Iris pigment epithelial cell (primary cell): ENCODE measurements at regions not wholly inside any gene's neighbourhood (a gene's known extent, or its start where the extent isn't known, plus 50 kb on each side); places are given as distances from the start of the nearest gene placed in this dataset.

Experiments
- DNase-seq: peaks from one replicate; pipeline ENCODE4 v3.0.0-alpha.2; 2011; ENCODE audit warnings: low read depth

- DNase-seq = no peak
These were observed 385.1 kb downstream of the MZT1 start for GRCh38 chr13:72342364-72342763.

- no peak for DNase-seq
These were observed 385.5 kb downstream of the MZT1 start for GRCh38 chr13:72341904-72342303.

DNA sequence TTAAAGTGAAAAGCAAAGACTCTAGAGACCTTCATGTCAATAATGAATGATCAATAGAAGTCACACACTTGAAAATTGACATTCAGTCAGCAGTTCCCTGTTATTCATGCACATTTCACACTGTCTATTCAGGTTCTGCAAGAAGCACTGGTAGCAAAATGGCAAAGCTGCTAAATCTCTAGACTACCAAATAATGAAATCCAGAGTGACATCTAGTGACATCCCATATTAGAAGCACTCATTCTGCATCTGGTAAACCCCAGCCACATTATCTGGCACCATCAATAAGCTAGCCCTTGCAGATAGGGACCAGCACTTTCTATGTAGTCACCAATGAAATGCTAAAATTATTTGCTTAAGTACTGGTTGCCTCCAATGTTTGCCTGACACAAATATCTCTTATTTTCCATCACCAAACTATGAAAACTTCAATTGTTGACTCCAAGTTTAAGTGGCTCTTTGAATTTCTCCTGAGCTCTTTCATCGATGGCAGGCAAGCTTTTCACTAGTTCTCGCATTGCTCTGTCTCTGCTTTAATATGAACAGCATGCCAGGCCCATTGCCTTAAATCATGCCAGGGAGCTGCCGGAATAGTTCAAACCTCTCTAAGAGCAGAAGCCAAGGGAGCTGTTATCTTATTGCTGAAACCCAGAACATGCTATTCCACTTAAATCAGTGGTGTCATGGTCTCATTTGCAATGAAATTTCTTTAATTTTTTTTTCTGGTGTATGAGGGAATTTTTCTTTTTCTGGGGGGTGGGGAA, 409.9 kb downstream of the MZT1 start:
- DNase-seq = no peak

- DNase-seq = no peak
These were observed 410.7 kb downstream of the MZT1 start for GRCh38 chr13:72316716-72317115.

GRCh38 chr13:72315312-72315711, 412.1 kb downstream of the MZT1 start:
- DNase-seq = no peak

GRCh38 chr13:72314210-72314609, 413.2 kb downstream of the MZT1 start:
- no peak for DNase-seq

DNA sequence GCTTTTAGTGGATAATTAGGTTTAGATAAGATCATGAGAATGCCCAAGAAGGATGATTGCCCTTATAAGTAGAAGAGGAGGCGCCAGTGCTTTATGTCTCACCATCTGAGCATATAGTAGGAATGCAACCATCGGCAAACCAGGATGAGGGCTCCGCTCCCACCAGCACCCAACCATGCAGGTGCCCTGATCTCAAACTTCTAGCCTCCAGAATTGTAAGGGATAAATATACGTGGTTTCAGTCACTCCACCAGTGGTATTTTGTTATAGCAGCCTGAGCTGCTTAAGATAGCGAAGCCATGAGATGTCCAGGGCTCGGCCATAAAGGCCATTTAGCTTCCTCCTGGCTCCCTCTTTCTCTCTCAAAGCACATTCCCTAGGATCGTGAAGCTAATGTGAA, 413.9 kb downstream of the MZT1 start:
- DNase-seq = no peak

DNA sequence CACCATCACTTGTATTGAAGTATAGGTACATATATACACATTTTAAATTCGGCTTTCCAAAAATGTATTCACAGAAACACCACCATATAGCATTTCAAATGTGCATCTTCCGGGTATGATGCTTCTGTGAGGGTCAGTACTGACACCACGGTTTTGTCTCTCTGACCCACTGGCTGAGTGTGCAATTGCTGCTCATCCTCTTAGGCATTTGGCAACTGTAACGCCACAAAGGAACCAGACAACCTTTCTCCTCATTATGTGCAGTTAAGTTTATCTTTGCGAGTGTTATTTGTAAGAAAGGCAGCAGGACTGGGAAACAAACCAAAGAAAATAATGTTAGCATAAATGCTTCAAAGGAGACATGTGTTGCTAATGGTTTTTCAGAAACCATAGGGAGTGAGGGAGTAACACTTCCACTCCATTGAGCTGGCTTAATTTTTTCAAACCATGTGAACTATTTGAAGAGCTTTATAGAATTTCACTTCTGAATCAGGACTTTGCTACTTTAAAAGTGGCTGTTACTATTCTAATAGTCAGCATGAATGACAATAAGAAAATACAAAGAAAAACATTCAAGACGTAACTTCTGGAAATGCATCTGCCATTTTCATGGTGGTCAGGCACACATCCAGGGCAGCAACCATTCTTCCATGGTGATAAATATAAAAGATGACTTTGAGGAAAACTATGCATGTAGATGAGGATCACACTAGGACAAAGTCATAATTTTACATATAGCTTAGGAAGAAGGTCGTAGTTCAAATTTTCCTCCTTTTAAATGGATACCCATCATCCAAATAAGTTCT, 423.3 kb downstream of the MZT1 start:
- DNase-seq = peak; percentile 30

DNA sequence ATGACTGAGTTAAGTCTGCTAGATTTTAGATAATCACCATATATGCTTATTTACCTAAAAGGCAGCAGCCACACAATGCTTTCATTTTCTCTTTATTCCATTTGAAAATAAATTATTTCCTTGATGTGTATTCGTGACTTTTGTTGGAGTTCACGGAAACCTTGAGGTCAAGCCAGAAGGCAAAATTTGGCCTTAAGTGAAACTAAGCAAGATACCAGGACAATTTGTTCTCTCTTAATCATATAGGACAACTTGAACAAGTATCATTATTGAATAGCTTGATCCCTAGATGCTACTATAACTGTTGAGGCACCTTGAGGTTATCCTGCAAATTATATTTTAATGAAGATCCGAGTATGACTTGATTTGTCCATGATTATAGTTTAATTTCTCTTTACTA, 429.2 kb upstream of the DACH1 start:
- no peak for DNase-seq

DNA sequence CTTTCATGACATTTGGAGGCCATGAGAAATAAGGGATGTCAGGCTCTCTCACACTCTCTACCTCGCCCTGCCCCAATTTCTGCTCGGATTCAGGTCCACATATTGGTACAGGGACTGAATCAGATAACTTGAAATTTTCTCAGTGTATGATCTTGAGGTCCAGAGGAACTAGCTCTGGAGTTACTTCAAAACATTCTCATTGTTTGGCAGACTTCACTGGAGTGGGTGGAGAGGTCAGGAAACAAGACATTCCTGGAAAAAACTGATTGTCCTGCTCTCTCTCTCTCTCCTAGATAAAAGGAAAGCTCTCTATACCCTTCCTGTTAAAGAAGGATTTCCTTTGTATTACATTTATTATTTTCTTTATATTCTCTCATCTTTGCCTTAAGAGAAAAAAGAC, 428.1 kb upstream of the DACH1 start:
- peak; percentile 12 for DNase-seq

GRCh38 chr13:72293206-72293605, 426.2 kb upstream of the DACH1 start:
- no peak for DNase-seq

GRCh38 chr13:72290962-72291681, 424.1 kb upstream of the DACH1 start:
- peak; percentile 71 for DNase-seq

DNA sequence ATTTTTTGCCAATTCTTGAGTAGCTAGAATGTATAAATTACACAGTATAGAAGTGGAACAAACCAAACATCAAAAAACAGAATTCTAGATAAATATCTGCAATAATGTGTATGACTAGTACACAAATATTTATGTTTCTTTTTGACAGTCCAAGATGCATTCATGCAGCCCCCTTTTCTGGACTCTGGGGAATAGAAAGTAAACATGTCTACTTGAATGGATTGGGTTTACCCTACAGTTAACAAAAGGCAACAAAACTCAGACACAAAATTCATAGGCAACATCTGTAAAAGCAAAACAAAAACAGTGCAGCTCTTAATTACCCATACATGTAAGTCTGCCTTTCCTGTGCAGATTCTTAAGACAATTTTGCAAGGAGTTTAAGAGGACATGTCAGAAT, 419.4 kb upstream of the DACH1 start:
- DNase-seq = no peak

- no peak for DNase-seq
These were observed 417.8 kb upstream of the DACH1 start for GRCh38 chr13:72284791-72285190.

GRCh38 chr13:72261732-72262131, 394.7 kb upstream of the DACH1 start:
- DNase-seq = no peak

GRCh38 chr13:72259528-72259927, 392.5 kb upstream of the DACH1 start:
- DNase-seq = no peak

DNA sequence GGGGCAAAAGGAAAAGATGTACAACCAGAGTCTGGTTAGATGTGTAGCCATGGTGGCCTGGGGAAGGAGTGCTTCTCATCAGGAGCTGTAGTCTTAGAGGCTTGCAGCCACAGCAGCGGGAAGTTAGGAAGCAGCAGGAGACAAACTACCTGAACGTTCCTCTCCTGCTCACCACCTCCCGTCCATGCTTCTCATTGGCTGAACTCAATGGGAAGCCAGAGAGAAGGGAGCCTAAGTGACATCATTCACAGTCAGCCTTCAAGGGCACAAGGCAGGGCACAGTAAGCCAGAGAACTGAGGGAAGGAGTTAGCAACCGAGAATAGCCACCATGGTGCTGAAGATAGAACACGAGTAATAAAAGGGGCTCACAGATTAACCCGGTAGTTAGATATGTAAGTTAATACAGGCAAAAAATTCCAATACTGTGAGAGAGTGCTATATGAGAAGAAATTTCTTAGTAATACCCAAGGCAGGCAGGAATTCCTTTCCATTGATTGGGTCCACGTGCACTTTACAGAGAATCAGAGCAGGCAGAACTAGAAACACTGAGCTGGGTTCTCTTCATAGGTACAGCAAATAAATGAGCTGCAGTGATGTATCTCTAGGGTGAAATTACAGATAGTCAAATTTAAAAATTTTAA, 391.5 kb upstream of the DACH1 start:
- peak; percentile 3 for DNase-seq

DNA sequence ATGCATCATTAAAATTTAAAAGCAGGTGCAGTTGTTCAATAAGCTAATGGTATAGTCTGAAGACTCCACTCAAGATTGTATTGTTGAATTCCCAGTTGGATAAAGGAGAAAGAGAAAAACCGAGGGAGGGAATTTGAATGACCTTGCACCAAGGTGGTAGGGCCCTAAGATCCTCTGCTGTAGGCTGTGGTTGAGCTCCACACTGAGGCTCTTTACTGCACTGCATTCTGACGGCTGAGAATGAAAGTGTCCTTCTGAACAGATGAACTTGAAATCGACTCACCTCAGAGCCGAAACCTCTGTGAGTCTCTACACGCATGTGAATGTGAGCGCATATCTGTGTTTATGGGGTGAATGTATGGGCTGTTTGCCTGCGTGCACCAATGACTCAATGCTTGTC, 388.9 kb upstream of the DACH1 start:
- peak; percentile 55 for DNase-seq

DNA sequence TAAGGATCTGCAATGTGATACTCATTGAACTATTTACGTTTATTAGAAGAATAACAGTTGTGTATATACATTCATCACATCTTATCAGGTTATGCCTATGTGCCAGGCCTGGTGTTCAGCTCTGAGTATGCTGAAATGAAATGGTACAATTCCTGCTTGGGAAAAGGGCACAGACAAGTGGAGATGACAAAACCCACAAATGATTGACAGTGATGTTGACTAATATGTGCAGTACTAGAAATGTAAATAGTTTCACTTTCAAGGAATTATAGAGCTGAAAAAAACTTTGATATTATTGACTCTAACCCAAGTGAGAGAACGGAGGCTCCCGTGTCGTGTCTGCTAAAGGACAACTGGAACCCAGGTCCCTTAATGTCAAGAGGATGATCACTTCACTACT, 386.8 kb upstream of the DACH1 start:
- no peak for DNase-seq

GRCh38 chr13:72246396-72246795, 379.4 kb upstream of the DACH1 start:
- DNase-seq = peak; percentile 8

DNA sequence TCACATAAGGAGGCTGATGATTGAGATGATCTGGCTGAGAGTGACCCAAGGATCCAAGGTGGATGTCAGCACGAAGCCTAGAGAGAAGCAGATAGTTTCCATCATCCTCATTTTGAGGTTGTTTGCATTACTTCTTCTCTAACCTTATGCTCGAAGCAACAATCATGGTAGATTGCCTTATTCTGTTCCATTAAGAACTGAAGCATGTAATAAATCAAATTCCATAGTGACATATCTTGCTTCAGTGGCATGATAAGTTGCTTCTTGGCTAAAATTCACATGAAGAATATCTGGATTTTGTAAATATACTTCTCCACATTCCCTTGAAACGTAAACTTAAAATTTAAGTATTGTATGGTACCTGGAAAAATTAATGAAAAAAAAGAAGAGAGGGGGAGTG, 377.8 kb upstream of the DACH1 start:
- DNase-seq = no peak

DNA sequence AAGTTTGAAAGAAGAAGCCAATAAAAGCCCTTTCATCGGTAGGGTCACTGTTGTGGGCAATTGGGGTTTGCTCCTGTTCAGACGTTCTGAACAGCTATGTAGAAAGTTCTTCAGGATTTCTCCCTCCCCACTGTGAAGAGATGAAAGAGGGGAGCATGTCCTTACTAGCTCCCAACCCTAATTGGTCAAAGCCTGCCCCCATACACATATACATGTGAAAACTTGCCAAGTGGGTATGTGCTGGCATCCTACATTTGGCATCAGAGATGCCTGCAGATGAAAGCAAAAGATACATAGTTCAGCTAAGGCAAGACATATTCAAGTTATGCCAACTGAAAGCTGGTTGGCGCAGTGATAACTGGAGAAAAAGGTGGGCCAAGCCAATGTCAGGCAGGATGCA, 363.1 kb upstream of the DACH1 start:
- DNase-seq = no peak
